Fibroblast of lung (primary cell): ENCODE measurements at regions not wholly inside any gene's neighbourhood (a gene's known extent, or its start where the extent isn't known, plus 50 kb on each side); places are given as distances from the start of the nearest gene placed in this dataset.

Experiments used
- DNase-seq, 2 donors: peaks; one replicate each; pipeline versions ENCODE4 v3.0.0 to v3.0.0-alpha.2; 2010; ENCODE audit warnings: low read depth in 2 of 2
- H2AFZ ChIP-seq: 2 replicates; pipeline ENCODE4 v1.5.1; 2012; ENCODE audit warnings: low read length, control low read depth, inconsistent platforms
- H3K27ac ChIP-seq: 2 replicates; pipeline ENCODE4 v1.5.1; 2011; ENCODE audit warnings: low read length, control low read depth; ENCODE audit not compliant: insufficient read depth
- H3K27me3 ChIP-seq: 2 replicates; pipeline ENCODE4 v1.5.1; 2011; ENCODE audit warnings: mild to moderate bottlenecking, low read length; ENCODE audit not compliant: control insufficient read depth, insufficient read depth
- H3K36me3 ChIP-seq: 2 replicates; pipeline ENCODE4 v1.5.1; 2011; ENCODE audit warnings: low read length; ENCODE audit not compliant: control insufficient read depth, insufficient read depth
- H3K4me1 ChIP-seq: 2 replicates; pipeline ENCODE4 v1.5.1; 2011; ENCODE audit warnings: low read length; ENCODE audit not compliant: control insufficient read depth, insufficient read depth; ENCODE audit errors: extremely low read depth
- H3K4me2 ChIP-seq: 2 replicates; pipeline ENCODE4 v1.5.1; 2011; ENCODE audit warnings: low read length, control low read depth; ENCODE audit not compliant: insufficient read depth; ENCODE audit errors: extremely low read depth
- H3K4me3 ChIP-seq, 4 experiments: fragments of 200-600 bp in 1 of 4; sonication (generic) in 1 of 4; replicated peaks in 1 of 4; 2 replicates each; pipeline ENCODE4 v1.5.1; 2011 to 2016; ENCODE audit warnings: low read length in 4 of 4, low read depth in 3 of 4, mild to moderate bottlenecking in 3 of 4, control low read depth in 2 of 4, inconsistent platforms in 1 of 4, mixed read lengths in 1 of 4; ENCODE audit not compliant: insufficient read depth in 1 of 4; ENCODE audit errors: control extremely low read depth in 1 of 4
- H3K79me2 ChIP-seq: 2 replicates; pipeline ENCODE4 v1.5.1; 2012; ENCODE audit warnings: mild to moderate bottlenecking, low read length, inconsistent platforms; ENCODE audit not compliant: control insufficient read depth, insufficient read depth
- H3K9ac ChIP-seq: 2 replicates; pipeline ENCODE4 v1.5.1; 2011; ENCODE audit warnings: mild to moderate bottlenecking, low read length, control low read depth; ENCODE audit not compliant: insufficient read depth
- H3K9me3 ChIP-seq: 2 replicates; pipeline ENCODE4 v1.5.1; 2012; ENCODE audit warnings: low read depth, low read length; ENCODE audit not compliant: control insufficient read depth, insufficient read depth
- H4K20me1 ChIP-seq: 2 replicates; pipeline ENCODE4 v1.5.1; 2011; ENCODE audit warnings: low read length; ENCODE audit not compliant: control insufficient read depth, insufficient read depth; ENCODE audit errors: extremely low read depth
- EZH2 ChIP-seq: IDR thresholded peaks from 2 replicates; pipeline ENCODE4 v1.5.1; 2012; ENCODE audit warnings: low read length, control low read depth, mild to moderate bottlenecking; ENCODE audit errors: missing control alignments
- TF ChIP-seq, protein P1 (sequence below), 2 donors: IDR thresholded peaks in 1 of 2; conservative IDR thresholded peaks in 1 of 2; 1 replicate in 1 of 2; 2 replicates in 1 of 2; pipeline ENCODE4 v1.5.1; 2011 to 2012; ENCODE audit warnings: low read length in 2 of 2, control low read depth in 1 of 2, inconsistent platforms in 1 of 2, low read depth in 1 of 2, mild to moderate bottlenecking in 1 of 2

- Histone ChIP-seq H3K36me3 (no peaks in the 10 kb centered on the region), H3K4me2 (no peak overlapping the region), H3K4me1 (no peaks in the 10 kb centered on the region), H3K4me3 (no peak overlapping the region), H3K27ac (no peak overlapping the region), H3K79me2 (no peaks in the 10 kb centered on the region), H2AFZ (no peak overlapping the region), H3K9ac (no peak overlapping the region), H3K9me3 (no peaks in the 10 kb centered on the region), H4K20me1 (no peaks in the 10 kb centered on the region), H3K27me3 (no peaks in the 10 kb centered on the region)
- TF ChIP-seq EZH2 = no peak
- TF ChIP-seq, protein P1, sequence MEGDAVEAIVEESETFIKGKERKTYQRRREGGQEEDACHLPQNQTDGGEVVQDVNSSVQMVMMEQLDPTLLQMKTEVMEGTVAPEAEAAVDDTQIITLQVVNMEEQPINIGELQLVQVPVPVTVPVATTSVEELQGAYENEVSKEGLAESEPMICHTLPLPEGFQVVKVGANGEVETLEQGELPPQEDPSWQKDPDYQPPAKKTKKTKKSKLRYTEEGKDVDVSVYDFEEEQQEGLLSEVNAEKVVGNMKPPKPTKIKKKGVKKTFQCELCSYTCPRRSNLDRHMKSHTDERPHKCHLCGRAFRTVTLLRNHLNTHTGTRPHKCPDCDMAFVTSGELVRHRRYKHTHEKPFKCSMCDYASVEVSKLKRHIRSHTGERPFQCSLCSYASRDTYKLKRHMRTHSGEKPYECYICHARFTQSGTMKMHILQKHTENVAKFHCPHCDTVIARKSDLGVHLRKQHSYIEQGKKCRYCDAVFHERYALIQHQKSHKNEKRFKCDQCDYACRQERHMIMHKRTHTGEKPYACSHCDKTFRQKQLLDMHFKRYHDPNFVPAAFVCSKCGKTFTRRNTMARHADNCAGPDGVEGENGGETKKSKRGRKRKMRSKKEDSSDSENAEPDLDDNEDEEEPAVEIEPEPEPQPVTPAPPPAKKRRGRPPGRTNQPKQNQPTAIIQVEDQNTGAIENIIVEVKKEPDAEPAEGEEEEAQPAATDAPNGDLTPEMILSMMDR (conservative IDR thresholded peaks at IDR 0.05 in 1 of 2, IDR thresholded peaks at IDR 0.05 in 1 of 2; ENCODE audit: low read depth in 1 of 2, low read length in 2 of 2) = no peak
- DNase-seq = peak; percentile 0 to 10
Observed at GRCh38 chr1:238738892-238739291, 647.5 kb upstream of the CHRM3 start.

DNA sequence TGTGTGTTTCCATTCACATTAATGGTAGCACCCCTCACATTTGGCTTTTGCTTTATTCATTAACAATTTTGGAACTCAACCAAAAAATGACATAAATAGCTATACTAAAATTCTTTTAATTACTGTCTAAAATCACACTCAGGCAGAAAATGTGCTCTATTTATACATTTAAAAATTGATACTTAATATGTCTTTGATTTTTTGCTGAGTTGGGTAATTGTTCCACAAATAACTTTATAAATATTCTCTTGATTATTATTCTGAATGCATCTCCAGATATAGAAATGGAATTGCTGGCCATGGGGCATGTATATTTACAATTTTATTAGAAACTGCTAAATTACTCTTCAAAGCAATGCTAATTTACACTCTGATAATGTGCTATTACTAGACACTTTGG, 658.7 kb upstream of the CHRM3 start:
- Histone ChIP-seq H3K9ac (no peak overlapping the region), H3K27me3 (no peaks in the 10 kb centered on the region), H2AFZ (no peak overlapping the region), H3K27ac (no peak overlapping the region), H3K4me3 (no peak overlapping the region), H4K20me1 (no peaks in the 10 kb centered on the region), H3K4me1 (no peaks in the 10 kb centered on the region), H3K9me3 (no peaks in the 10 kb centered on the region), H3K79me2 (no peaks in the 10 kb centered on the region), H3K4me2 (no peak overlapping the region), H3K36me3 (no peaks in the 10 kb centered on the region)
- TF ChIP-seq EZH2 = no peak
- TF ChIP-seq, protein P1 (conservative IDR thresholded peaks at IDR 0.05 in 1 of 2, IDR thresholded peaks at IDR 0.05 in 1 of 2; ENCODE audit: low read depth in 1 of 2, low read length in 2 of 2) = no peak
- no peak for DNase-seq

- H3K4me1 ChIP-seq = no peaks in the 10 kb centered on the region
- no peak for DNase-seq
- no peak overlapping the region for H3K9ac ChIP-seq
- H3K27me3 ChIP-seq = no peaks in the 10 kb centered on the region
- no peaks in the 10 kb centered on the region for H3K79me2 ChIP-seq
- H3K27ac ChIP-seq = no peak overlapping the region
- H4K20me1 ChIP-seq = no peaks in the 10 kb centered on the region
- H2AFZ ChIP-seq = no peak overlapping the region
- TF ChIP-seq, protein P1 (conservative IDR thresholded peaks at IDR 0.05 in 1 of 2, IDR thresholded peaks at IDR 0.05 in 1 of 2; ENCODE audit: low read depth in 1 of 2, low read length in 2 of 2) = no peak
- no peak for TF ChIP-seq EZH2
- no peak overlapping the region for H3K4me3 ChIP-seq
- no peaks in the 10 kb centered on the region for H3K36me3 ChIP-seq
- H3K4me2 ChIP-seq = no peak overlapping the region
- no peaks in the 10 kb centered on the region for H3K9me3 ChIP-seq
Observed at GRCh38 chr1:238722812-238723211, 663.6 kb upstream of the CHRM3 start.
